Skin of body (tissue), 1 donor: ENCODE measurements at regions not wholly inside any gene's neighbourhood (a gene's known extent, or its start where the extent isn't known, plus 50 kb on each side); places are given as distances from the start of the nearest gene placed in this dataset.
A peak's percentile ranks its signal among the peaks of the same experiment; 100 is the strongest.
"Not testable (repeated sequence)": the region's sequence is repeated elsewhere in the genome, so short reads cannot be mapped to it uniquely, and the experiment has no call there.

Experiments
- DNase-seq: peaks from one replicate; lab custom pipeline; 2025; lab: John Stamatoyannopoulos, UW

GRCh38 chr4:27931584-27931983 is 1070.9 kb downstream of the STIM2 start:
- DNase-seq, result no peak

GRCh38 chr4:27934871-27935270 is 1074.2 kb downstream of the STIM2 start:
- DNase-seq, result peak; percentile 3

GRCh38 chr4:27946799-27947198 is 1086.2 kb downstream of the STIM2 start:
- DNase-seq, result no peak

- DNase-seq, result no peak
Observed at GRCh38 chr4:27947302-27947701, 1086.7 kb downstream of the STIM2 start.

GRCh38 chr4:27964095-27964494 is 1103.5 kb downstream of the STIM2 start:
- DNase-seq, result no peak

- DNase-seq, result no peak
Observed at GRCh38 chr4:27966664-27967063, 1106.0 kb downstream of the STIM2 start.

- DNase-seq, result no peak
Observed at GRCh38 chr4:27973056-27973455, 1112.4 kb downstream of the STIM2 start.

GRCh38 chr4:27973700-27974099 is 1113.1 kb downstream of the STIM2 start:
- no peak for DNase-seq

GRCh38 chr4:27974339-27974738 is 1113.7 kb downstream of the STIM2 start:
- no peak for DNase-seq

- DNase-seq, result not testable (repeated sequence)
Observed at GRCh38 chr4:27974881-27975280, 1114.2 kb downstream of the STIM2 start.

- not testable (repeated sequence) for DNase-seq
Observed at GRCh38 chr4:27978427-27979109, 1117.9 kb downstream of the STIM2 start.

- no peak for DNase-seq
Observed at GRCh38 chr4:27985522-27985921, 1124.9 kb downstream of the STIM2 start.

GRCh38 chr4:27986476-27986875 is 1125.8 kb downstream of the STIM2 start:
- DNase-seq, result no peak

- no peak for DNase-seq
Observed at GRCh38 chr4:28001698-28002097, 1141.1 kb downstream of the STIM2 start.

- no peak for DNase-seq
Observed at GRCh38 chr4:28004520-28004919, 1143.9 kb downstream of the STIM2 start.

GRCh38 chr4:28006021-28006420 is 1145.4 kb downstream of the STIM2 start:
- no peak for DNase-seq

- DNase-seq, result no peak
Observed at GRCh38 chr4:28007693-28008092, 1147.1 kb downstream of the STIM2 start.

- DNase-seq, result no peak
Observed at GRCh38 chr4:28009541-28009940, 1148.9 kb downstream of the STIM2 start.

GRCh38 chr4:28010577-28011240 is 1150.1 kb downstream of the STIM2 start:
- no peak for DNase-seq

- DNase-seq, result no peak
Observed at GRCh38 chr4:28014469-28014868, 1153.8 kb downstream of the STIM2 start.

GRCh38 chr4:28015996-28016395 is 1155.4 kb downstream of the STIM2 start:
- DNase-seq, result no peak

- DNase-seq, result not testable (repeated sequence)
Observed at GRCh38 chr4:28038253-28038652, 1177.6 kb downstream of the STIM2 start.

GRCh38 chr4:28062562-28062961 is 1201.9 kb downstream of the STIM2 start:
- no peak for DNase-seq
